Panc1 (cell line): ENCODE measurements at regions not wholly inside any gene's neighbourhood (a gene's known extent, or its start where the extent isn't known, plus 50 kb on each side); places are given as distances from the start of the nearest gene placed in this dataset.

Experiments used
- ATAC-seq: fragments of 200-7000 bp; cut with Tn5 transposase; 2 replicates; pipeline ENCODE4 v1.9.1; 2020; ENCODE audit warnings: mild to moderate bottlenecking, moderate library complexity
- BruUV-seq: library from RNA; stranded (reverse); fragments of 400-500 nt; replicated peaks from 2 replicates; lab custom pipeline; 2021; lab: Mats Ljungman, UMichigan
- CTCF ChIA-PET: fragments of 300-600 bp; sonication (Branson Sonifier 250); formaldehyde crosslinking; loops from one replicate; lab custom pipeline; 2022; ENCODE audit warnings: antibody characterized with exemption; lab: Charles Lee
- POLR2A ChIA-PET: fragments of 300-600 bp; sonication (Branson Sonifier 250); formaldehyde crosslinking; loops from one replicate; lab custom pipeline; 2022; ENCODE audit warnings: antibody characterized with exemption; lab: Charles Lee
- DNase-seq: peaks from one replicate; pipeline ENCODE4 v3.0.0-alpha.2; 2010; ENCODE audit warnings: low read depth, low spot score
- H3K27ac ChIP-seq: 2 replicates; pipeline ENCODE4 v1.5.1; 2011; ENCODE audit warnings: mild to moderate bottlenecking, low read length, inconsistent platforms
- H3K27me3 ChIP-seq: fragments of 200-500 bp; sonication (Bioruptor generic); 2 replicates; pipeline ENCODE4 v1.6.0; 2014; ENCODE audit warnings: low read length, inconsistent platforms; ENCODE audit not compliant: control insufficient read depth, insufficient read depth
- H3K36me3 ChIP-seq: fragments of 200-500 bp; sonication (Bioruptor generic); 2 replicates; pipeline ENCODE4 v1.5.1; 2014; ENCODE audit warnings: inconsistent platforms, mild to moderate bottlenecking, low read length, moderate library complexity; ENCODE audit not compliant: control insufficient read depth, insufficient read depth
- H3K4me1 ChIP-seq: 2 replicates; pipeline ENCODE4 v1.5.1; 2011; ENCODE audit warnings: inconsistent platforms, mild to moderate bottlenecking, low read length, moderate library complexity; ENCODE audit not compliant: control insufficient read depth, insufficient read depth
- H3K4me3 ChIP-seq, 2 experiments: 2 replicates each; pipeline ENCODE4 v1.5.1; 2011 to 2012; ENCODE audit warnings: low read depth in 2 of 2, low read length in 2 of 2, mild to moderate bottlenecking in 2 of 2, inconsistent platforms in 1 of 2, moderate library complexity in 1 of 2
- H3K9me3 ChIP-seq: fragments of 200-500 bp; sonication (Bioruptor generic); 2 replicates; pipeline ENCODE4 v1.5.1; 2014; ENCODE audit warnings: low read depth, mild to moderate bottlenecking, inconsistent platforms, low read length, moderate library complexity; ENCODE audit not compliant: control insufficient read depth, insufficient read depth
- POLR2AphosphoS5 ChIP-seq: IDR thresholded peaks from 2 replicates; pipeline ENCODE4 v1.6.1; 2012; ENCODE audit warnings: mild to moderate bottlenecking, low read depth, low read length, moderate library complexity
- SIN3A ChIP-seq: IDR thresholded peaks from 2 replicates; pipeline ENCODE4 v1.6.1; 2012; ENCODE audit warnings: low read depth, mild to moderate bottlenecking, low read length, moderate library complexity, borderline replicate concordance; ENCODE audit not compliant: insufficient read depth
- TCF7L2 ChIP-seq: IDR thresholded peaks from 2 replicates; pipeline ENCODE4 v1.6.1; 2011; ENCODE audit warnings: mild to moderate bottlenecking, low read depth, low read length, inconsistent platforms
- in situ Hi-C: cut with HindIII; loops from 2 replicates; pipeline ENCODE4 v1.10.0; 2016; ENCODE audit warnings: low sequenced_read_pairs, low pct_unique_long_range_greater_than_20kb
- intact Hi-C: fragments of 100-400 bp; cut with micrococcal nuclease; formaldehyde crosslinking; loops from one replicate; pipeline ENCODE4 v1.10.0; 2022; ENCODE audit not compliant: unreplicated experiment
- TF ChIP-seq, protein P1 (sequence below), 2 experiments: IDR thresholded peaks; 2 replicates each; pipeline ENCODE4 v1.6.1; 2011 to 2012; ENCODE audit warnings: low read depth in 2 of 2, control low read depth in 1 of 2, low read length in 1 of 2, mild to moderate bottlenecking in 1 of 2, moderate library complexity in 1 of 2; ENCODE audit not compliant: insufficient read depth in 1 of 2
- TF ChIP-seq, protein P2 (sequence below): fragments of 450-650 bp; IDR thresholded peaks from 2 replicates; pipeline ENCODE4 v1.5.1; 2017; ENCODE audit warnings: mild to moderate bottlenecking

DNA sequence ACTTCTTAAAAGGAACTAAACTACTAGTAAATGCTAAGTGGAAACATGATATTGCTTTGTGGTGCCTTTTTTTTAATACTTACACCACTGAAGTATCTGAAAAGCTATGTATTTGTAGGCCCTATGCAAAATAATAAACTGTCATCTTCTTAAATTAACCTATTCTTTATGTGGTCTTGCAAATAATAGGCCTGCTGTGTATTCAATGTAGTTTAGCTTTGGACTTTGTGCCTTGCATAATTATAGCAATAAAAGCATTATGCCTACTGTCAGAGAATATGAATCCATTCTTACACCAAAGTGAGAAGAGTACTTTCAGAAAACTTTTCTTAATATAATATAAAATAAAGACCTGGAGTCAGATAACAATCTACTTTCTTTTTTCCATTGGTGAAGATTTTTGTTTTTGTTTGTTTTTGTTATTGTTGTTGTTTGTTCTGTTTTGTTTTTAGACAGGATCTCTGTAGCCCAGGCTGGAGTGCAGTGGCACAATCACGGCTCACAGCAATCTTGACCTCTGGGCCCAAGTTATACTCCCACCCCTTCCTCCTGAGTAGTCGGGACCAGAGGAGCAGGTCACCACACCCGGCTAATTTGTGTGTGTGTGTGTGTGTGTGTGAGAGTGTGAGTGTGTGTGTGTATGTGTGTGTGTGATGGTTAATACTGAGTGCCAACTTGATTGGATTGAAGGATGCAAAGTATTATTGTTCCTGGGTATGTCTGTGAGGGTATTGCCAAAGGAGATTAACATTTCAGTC is 213.8 kb downstream of the SLC6A15 start:
- no TSS peak for BruUV-seq
- ATAC-seq = no peak

DNA sequence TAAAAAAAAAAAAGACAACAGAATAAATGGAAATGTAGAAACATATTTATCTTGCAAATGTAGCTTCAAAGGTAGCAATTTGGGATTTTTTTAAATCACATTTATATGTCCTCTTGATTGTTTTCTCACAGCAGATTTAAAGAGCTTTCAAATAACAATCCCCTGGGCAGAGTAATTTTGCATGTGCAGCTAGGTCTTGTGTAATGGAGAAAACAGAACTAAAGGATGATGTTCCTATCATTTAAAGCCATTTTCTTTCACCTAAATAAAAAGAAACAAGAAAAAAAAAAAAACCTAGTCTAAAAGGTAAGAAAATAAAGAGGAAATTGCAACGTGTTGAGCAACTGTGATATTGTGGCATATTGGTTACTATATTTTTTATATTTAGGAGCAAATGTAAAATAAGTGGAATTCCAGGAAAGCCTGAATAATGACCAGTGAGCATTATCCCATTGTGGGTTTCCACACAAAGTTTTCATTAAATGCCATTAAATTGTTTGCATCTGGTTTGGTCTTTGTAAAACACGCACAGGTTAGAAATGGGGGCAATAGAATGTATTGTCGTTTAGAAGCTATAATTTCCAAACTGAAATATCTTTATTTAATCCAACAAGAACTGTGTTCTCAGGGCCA is 215.6 kb downstream of the SLC6A15 start:
- Histone ChIP-seq H3K27ac (no peak overlapping the region), H3K4me3 (no peak overlapping the region), H3K27me3 (no peaks in the 10 kb centered on the region), H3K4me1 (no peaks in the 10 kb centered on the region), H3K9me3 (no peaks in the 10 kb centered on the region), H3K36me3 (no peaks in the 10 kb centered on the region)
- CTCF ChIA-PET = no interaction called here
- POLR2A ChIA-PET = no interaction called here
- no TSS peak for BruUV-seq
- DNase-seq = no peak
- in situ Hi-C loops (no loop called here), intact Hi-C loops (no loop called here)
- TF ChIP-seq, protein P1, sequence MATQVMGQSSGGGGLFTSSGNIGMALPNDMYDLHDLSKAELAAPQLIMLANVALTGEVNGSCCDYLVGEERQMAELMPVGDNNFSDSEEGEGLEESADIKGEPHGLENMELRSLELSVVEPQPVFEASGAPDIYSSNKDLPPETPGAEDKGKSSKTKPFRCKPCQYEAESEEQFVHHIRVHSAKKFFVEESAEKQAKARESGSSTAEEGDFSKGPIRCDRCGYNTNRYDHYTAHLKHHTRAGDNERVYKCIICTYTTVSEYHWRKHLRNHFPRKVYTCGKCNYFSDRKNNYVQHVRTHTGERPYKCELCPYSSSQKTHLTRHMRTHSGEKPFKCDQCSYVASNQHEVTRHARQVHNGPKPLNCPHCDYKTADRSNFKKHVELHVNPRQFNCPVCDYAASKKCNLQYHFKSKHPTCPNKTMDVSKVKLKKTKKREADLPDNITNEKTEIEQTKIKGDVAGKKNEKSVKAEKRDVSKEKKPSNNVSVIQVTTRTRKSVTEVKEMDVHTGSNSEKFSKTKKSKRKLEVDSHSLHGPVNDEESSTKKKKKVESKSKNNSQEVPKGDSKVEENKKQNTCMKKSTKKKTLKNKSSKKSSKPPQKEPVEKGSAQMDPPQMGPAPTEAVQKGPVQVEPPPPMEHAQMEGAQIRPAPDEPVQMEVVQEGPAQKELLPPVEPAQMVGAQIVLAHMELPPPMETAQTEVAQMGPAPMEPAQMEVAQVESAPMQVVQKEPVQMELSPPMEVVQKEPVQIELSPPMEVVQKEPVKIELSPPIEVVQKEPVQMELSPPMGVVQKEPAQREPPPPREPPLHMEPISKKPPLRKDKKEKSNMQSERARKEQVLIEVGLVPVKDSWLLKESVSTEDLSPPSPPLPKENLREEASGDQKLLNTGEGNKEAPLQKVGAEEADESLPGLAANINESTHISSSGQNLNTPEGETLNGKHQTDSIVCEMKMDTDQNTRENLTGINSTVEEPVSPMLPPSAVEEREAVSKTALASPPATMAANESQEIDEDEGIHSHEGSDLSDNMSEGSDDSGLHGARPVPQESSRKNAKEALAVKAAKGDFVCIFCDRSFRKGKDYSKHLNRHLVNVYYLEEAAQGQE (IDR thresholded peaks at IDR 0.05; ENCODE audit: insufficient read depth in 1 of 2, low read depth in 2 of 2, low read length in 1 of 2) = no peak
- TF ChIP-seq SIN3A = no peak
- no peak for TF ChIP-seq POLR2AphosphoS5
- TF ChIP-seq, protein P2, sequence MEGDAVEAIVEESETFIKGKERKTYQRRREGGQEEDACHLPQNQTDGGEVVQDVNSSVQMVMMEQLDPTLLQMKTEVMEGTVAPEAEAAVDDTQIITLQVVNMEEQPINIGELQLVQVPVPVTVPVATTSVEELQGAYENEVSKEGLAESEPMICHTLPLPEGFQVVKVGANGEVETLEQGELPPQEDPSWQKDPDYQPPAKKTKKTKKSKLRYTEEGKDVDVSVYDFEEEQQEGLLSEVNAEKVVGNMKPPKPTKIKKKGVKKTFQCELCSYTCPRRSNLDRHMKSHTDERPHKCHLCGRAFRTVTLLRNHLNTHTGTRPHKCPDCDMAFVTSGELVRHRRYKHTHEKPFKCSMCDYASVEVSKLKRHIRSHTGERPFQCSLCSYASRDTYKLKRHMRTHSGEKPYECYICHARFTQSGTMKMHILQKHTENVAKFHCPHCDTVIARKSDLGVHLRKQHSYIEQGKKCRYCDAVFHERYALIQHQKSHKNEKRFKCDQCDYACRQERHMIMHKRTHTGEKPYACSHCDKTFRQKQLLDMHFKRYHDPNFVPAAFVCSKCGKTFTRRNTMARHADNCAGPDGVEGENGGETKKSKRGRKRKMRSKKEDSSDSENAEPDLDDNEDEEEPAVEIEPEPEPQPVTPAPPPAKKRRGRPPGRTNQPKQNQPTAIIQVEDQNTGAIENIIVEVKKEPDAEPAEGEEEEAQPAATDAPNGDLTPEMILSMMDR = no peak
- TF ChIP-seq TCF7L2 = no peak
- ATAC-seq = no peak

More for the DNA sequence above, 213.8 kb downstream of the SLC6A15 start:
- POLR2A ChIA-PET = no interaction called here
- no peak for DNase-seq
- Histone ChIP-seq H3K36me3 (no peaks in the 10 kb centered on the region), H3K4me1 (no peaks in the 10 kb centered on the region), H3K9me3 (no peaks in the 10 kb centered on the region), H3K4me3 (no peak overlapping the region), H3K27me3 (no peaks in the 10 kb centered on the region), H3K27ac (no peak overlapping the region)
- in situ Hi-C loops = no loop called here
- CTCF ChIA-PET = no interaction called here
- TF ChIP-seq, protein P2 = no peak
- TF ChIP-seq TCF7L2 (no peak), SIN3A (no peak), POLR2AphosphoS5 (no peak)
- TF ChIP-seq, protein P1 (IDR thresholded peaks at IDR 0.05; ENCODE audit: insufficient read depth in 1 of 2, low read depth in 2 of 2, low read length in 1 of 2) = no peak
- intact Hi-C loops = no loop called here
